HepG2 (cell line): ENCODE measurements at regions not wholly inside any gene's neighbourhood (a gene's known extent, or its start where the extent isn't known, plus 50 kb on each side); places are given as distances from the start of the nearest gene placed in this dataset.

Source experiments
- ATAC-seq: fragments of 200-7000 bp; cut with Tn5 transposase; 3 replicates; pipeline ENCODE4 v1.9.1; 2020; ENCODE audit warnings: mild to moderate bottlenecking, moderate library complexity
- BruUV-seq: library from RNA; stranded (reverse); fragments of 400-500 nt; replicated peaks from 2 replicates; lab custom pipeline; 2021; lab: Mats Ljungman, UMichigan
- CTCF ChIA-PET: fragments of 300-600 bp; formaldehyde crosslinking; extraction: SDS; loops from one replicate; lab custom pipeline; 2021; ENCODE audit warnings: low total read pairs, inconsistent platforms, low intra/inter-chr PET ratio; lab: Yijun Ruan, JAX
- POLR2A ChIA-PET: fragments of 350-600 bp; sonication (Branson Sonifier 250); formaldehyde crosslinking; loops from one replicate; lab custom pipeline; 2020; ENCODE audit warnings: antibody characterized with exemption, inconsistent platforms; lab: Yijun Ruan, JAX
- DNase-seq: peaks from one replicate; pipeline ENCODE4 v3.0.0-alpha.2; 2015; ENCODE audit warnings: low spot score
- FAIRE-seq: peaks from 3 replicates; lab custom pipeline; 2011; peaks lifted over from hg19 to GRCh38; lab: Jason Lieb, UNC
- H2AFZ ChIP-seq: one replicate; pipeline ENCODE4 v1.6.1; 2011; ENCODE audit warnings: low read length, inconsistent platforms
- H3K27ac ChIP-seq: fragments of 300-600 bp; 3 replicates; pipeline ENCODE4 v1.8.0; 2011; ENCODE audit warnings: mixed run types, mild to moderate bottlenecking, mixed read lengths, low read length, inconsistent platforms; ENCODE audit not compliant: insufficient read depth; ENCODE audit errors: extremely low read length
- H3K27me3 ChIP-seq, 2 experiments: fragments of 200-600 bp in 1 of 2; 2 replicates in 1 of 2; 3 replicates in 1 of 2; pipeline versions ENCODE4 v1.6.0 to v1.8.0; 2011; ENCODE audit warnings: low read length in 2 of 2, mild to moderate bottlenecking in 2 of 2, moderate library complexity in 2 of 2, inconsistent platforms in 1 of 2; ENCODE audit not compliant: insufficient read depth in 2 of 2, control insufficient read depth in 1 of 2
- H3K36me3 ChIP-seq, 2 experiments: fragments of 200-600 bp in 1 of 2; replicated peaks in 1 of 2; 2 replicates in 1 of 2; 3 replicates in 1 of 2; pipeline versions ENCODE4 v1.5.1 to v1.8.0; 2011; ENCODE audit warnings: low read length in 2 of 2, inconsistent platforms in 1 of 2; ENCODE audit not compliant: insufficient read depth in 2 of 2, control insufficient read depth in 1 of 2
- H3K4me1 ChIP-seq: 2 replicates; pipeline ENCODE4 v1.5.1; 2012; ENCODE audit warnings: low read length, inconsistent platforms; ENCODE audit not compliant: insufficient read depth
- H3K4me2 ChIP-seq: 2 replicates; pipeline ENCODE4 v1.6.0; 2011; ENCODE audit warnings: low read depth, low read length, inconsistent platforms
- H3K4me3 ChIP-seq, 3 experiments: fragments of 200-600 bp in 1 of 3; sonication (generic), shearing (Covaris generic) in 1 of 3; replicated peaks in 1 of 3; 2 replicates each; pipeline ENCODE4 v1.5.1; 2011 to 2016; ENCODE audit warnings: low read length in 3 of 3, inconsistent platforms in 2 of 3, low read depth in 2 of 3, mild to moderate bottlenecking in 2 of 3, control low read depth in 1 of 3, mixed read lengths in 1 of 3; ENCODE audit not compliant: insufficient read depth in 1 of 3
- H3K79me2 ChIP-seq: one replicate; pipeline ENCODE4 v1.6.1; 2011; ENCODE audit warnings: low read length, inconsistent platforms; ENCODE audit not compliant: insufficient read depth
- H3K9ac ChIP-seq: 2 replicates; pipeline ENCODE4 v1.6.0; 2011; ENCODE audit warnings: mild to moderate bottlenecking, low read depth, low read length, inconsistent platforms; ENCODE audit not compliant: insufficient read depth
- H3K9me3 ChIP-seq: 2 replicates; pipeline ENCODE4 v1.5.1; 2012; ENCODE audit warnings: mild to moderate bottlenecking, low read length
- H4K20me1 ChIP-seq: 2 replicates; pipeline ENCODE4 v1.6.0; 2011; ENCODE audit warnings: inconsistent platforms, mild to moderate bottlenecking, low read length, moderate library complexity; ENCODE audit not compliant: insufficient read depth
- CTCF ChIP-seq: sonication (generic); formaldehyde crosslinking; IDR thresholded peaks from 2 replicates; pipeline ENCODE4 v1.5.0; 2020; ENCODE audit warnings: mild to moderate bottlenecking, missing genetic modification reagents, moderate library complexity
- DNMT1 ChIP-seq: sonication (generic); formaldehyde crosslinking; IDR thresholded peaks from 2 replicates; pipeline ENCODE4 v1.5.1; 2020; ENCODE audit warnings: mild to moderate bottlenecking, missing genetic modification reagents
- ELF4 ChIP-seq: sonication (generic); formaldehyde crosslinking; IDR thresholded peaks from 2 replicates; pipeline ENCODE4 v1.5.0; 2020; ENCODE audit warnings: missing genetic modification reagents, mild to moderate bottlenecking, moderate library complexity, borderline replicate concordance
- GABPA ChIP-seq, 2 experiments: IDR thresholded peaks; 2 replicates each; pipeline ENCODE4 v1.6.1; 2011 to 2016; ENCODE audit warnings: low read depth in 2 of 2, low read length in 1 of 2, missing biosample characterization in 1 of 2, missing genetic modification characterization in 1 of 2
- JUND ChIP-seq: sonication (generic); formaldehyde crosslinking; IDR thresholded peaks from 2 replicates; pipeline ENCODE4 v1.8.0; 2022; ENCODE audit warnings: mild to moderate bottlenecking, missing genetic modification reagents
- KDM4B ChIP-seq: sonication (generic); formaldehyde crosslinking; IDR thresholded peaks from 2 replicates; pipeline ENCODE4 v1.4.0; 2020; ENCODE audit warnings: missing genetic modification reagents
- SIN3A ChIP-seq: IDR thresholded peaks from 2 replicates; pipeline ENCODE4 v1.6.1; 2011; ENCODE audit warnings: low read depth, mild to moderate bottlenecking, control low read depth, low read length, borderline replicate concordance
- SMC3 ChIP-seq: IDR thresholded peaks from 2 replicates; pipeline ENCODE4 v1.6.1; 2011; ENCODE audit warnings: low read length, improper control_type of control experiment
- SOX13 ChIP-seq, 3 experiments: fragments of 450-650 bp in 1 of 3; sonication (generic) in 1 of 3; formaldehyde crosslinking in 1 of 3; IDR thresholded peaks in 2 of 3; conservative IDR thresholded peaks in 1 of 3; 2 replicates each; pipeline versions ENCODE4 v1.5.0 to v1.6.1; 2016 to 2020; ENCODE audit warnings: antibody characterized with exemption in 1 of 3, mild to moderate bottlenecking in 1 of 3, missing compliant biosample characterization in 1 of 3, missing genetic modification reagents in 1 of 3, moderate library complexity in 1 of 3
- ZMYM2 ChIP-seq: sonication (generic); formaldehyde crosslinking; IDR thresholded peaks from 2 replicates; pipeline ENCODE4 v1.8.0; 2022; ENCODE audit warnings: mild to moderate bottlenecking, missing genetic modification reagents
- ZNF260 ChIP-seq: sonication (generic); formaldehyde crosslinking; IDR thresholded peaks from 2 replicates; pipeline ENCODE4 v1.4.0; 2020; ENCODE audit warnings: missing genetic modification reagents, low read depth, mild to moderate bottlenecking, borderline replicate concordance
- ZNF629 ChIP-seq: sonication (generic); formaldehyde crosslinking; conservative IDR thresholded peaks from 2 replicates; pipeline ENCODE4 v1.5.0; 2020; ENCODE audit warnings: missing genetic modification reagents
- ZNF782 ChIP-seq: sonication (generic); formaldehyde crosslinking; IDR thresholded peaks from 2 replicates; pipeline ENCODE4 v1.4.0; 2020; ENCODE audit warnings: missing genetic modification reagents, mild to moderate bottlenecking, borderline replicate concordance
- ZNF788 ChIP-seq: sonication (generic); formaldehyde crosslinking; IDR thresholded peaks from 2 replicates; pipeline ENCODE4 v1.5.0; 2020; ENCODE audit warnings: mild to moderate bottlenecking, missing genetic modification reagents, borderline replicate concordance
- WGBS: methylation state at CpG from one replicate; pipeline ENCODE4 v1.1.6; 2017; ENCODE audit warnings: low lambda C conversion rate; 5-methylcytosine and 5-hydroxymethylcytosine counted together
- in situ Hi-C: cut with HindIII; loops from 2 replicates; pipeline ENCODE4 v1.10.0; 2017; ENCODE audit warnings: low pct_unique_long_range_greater_than_20kb; ENCODE audit not compliant: extremely low pct_ligation_motif_present
- intact Hi-C: fragments of 100-400 bp; cut with micrococcal nuclease; formaldehyde crosslinking; loops from one replicate; pipeline ENCODE4 v1.10.0; 2022; ENCODE audit not compliant: unreplicated experiment
- TF ChIP-seq, protein P1 (sequence below): sonication (generic); formaldehyde crosslinking; IDR thresholded peaks from 2 replicates; pipeline ENCODE4 v1.4.0; 2020; ENCODE audit warnings: missing genetic modification reagents
- TF ChIP-seq, protein P2 (sequence below): sonication (generic); formaldehyde crosslinking; IDR thresholded peaks from 2 replicates; pipeline ENCODE4 v1.4.0; 2020; ENCODE audit warnings: missing genetic modification reagents

- no peak overlapping the region for H3K4me3 ChIP-seq
- FAIRE-seq, result no peak
- in situ Hi-C loops, result no loop called here
- ATAC-seq, result no peak
- no peak overlapping the region for H2AFZ ChIP-seq
- DNase-seq, result no peak
- CTCF ChIA-PET, result no interaction called here
- 27% methylated on average over 1 of the region's 1 CpG for WGBS
- no peak for TF ChIP-seq SIN3A
- TF ChIP-seq, protein P1, sequence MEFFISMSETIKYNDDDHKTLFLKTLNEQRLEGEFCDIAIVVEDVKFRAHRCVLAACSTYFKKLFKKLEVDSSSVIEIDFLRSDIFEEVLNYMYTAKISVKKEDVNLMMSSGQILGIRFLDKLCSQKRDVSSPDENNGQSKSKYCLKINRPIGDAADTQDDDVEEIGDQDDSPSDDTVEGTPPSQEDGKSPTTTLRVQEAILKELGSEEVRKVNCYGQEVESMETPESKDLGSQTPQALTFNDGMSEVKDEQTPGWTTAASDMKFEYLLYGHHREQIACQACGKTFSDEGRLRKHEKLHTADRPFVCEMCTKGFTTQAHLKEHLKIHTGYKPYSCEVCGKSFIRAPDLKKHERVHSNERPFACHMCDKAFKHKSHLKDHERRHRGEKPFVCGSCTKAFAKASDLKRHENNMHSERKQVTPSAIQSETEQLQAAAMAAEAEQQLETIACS (CRISPR knock-in tag), result no peak
- no peak for TF ChIP-seq JUND (CRISPR knock-in tag)
- TF ChIP-seq, protein P2, sequence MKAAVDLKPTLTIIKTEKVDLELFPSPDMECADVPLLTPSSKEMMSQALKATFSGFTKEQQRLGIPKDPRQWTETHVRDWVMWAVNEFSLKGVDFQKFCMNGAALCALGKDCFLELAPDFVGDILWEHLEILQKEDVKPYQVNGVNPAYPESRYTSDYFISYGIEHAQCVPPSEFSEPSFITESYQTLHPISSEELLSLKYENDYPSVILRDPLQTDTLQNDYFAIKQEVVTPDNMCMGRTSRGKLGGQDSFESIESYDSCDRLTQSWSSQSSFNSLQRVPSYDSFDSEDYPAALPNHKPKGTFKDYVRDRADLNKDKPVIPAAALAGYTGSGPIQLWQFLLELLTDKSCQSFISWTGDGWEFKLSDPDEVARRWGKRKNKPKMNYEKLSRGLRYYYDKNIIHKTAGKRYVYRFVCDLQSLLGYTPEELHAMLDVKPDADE (CRISPR knock-in tag), result no peak
- TF ChIP-seq SMC3, result no peak
- TF ChIP-seq ELF4, result no peak
- TF ChIP-seq, all 625 proteins: peak for 0
- H3K27ac ChIP-seq, result no peak overlapping the region
- intact Hi-C loops, result no loop called here
- H3K4me1 ChIP-seq, result no peaks in the 10 kb centered on the region
- POLR2A ChIA-PET, result no interaction called here
- H3K4me2 ChIP-seq, result no peak overlapping the region
- H3K27me3 ChIP-seq, result no peaks in the 10 kb centered on the region
- no peaks in the 10 kb centered on the region for H4K20me1 ChIP-seq
- H3K79me2 ChIP-seq, result no peaks in the 10 kb centered on the region
- H3K9ac ChIP-seq, result no peak overlapping the region
- peaks cover 16% of the 10 kb centered on the region for H3K9me3 ChIP-seq
- no TSS peak for BruUV-seq
- no peaks in the 10 kb centered on the region for H3K36me3 ChIP-seq
These were observed 416.1 kb downstream of the SAMD5 start for GRCh38 chr6:147924598-147924997.

- intact Hi-C loops, result no loop called here
- POLR2A ChIA-PET, result no interaction called here
- FAIRE-seq, result no peak
- TF ChIP-seq KDM4B (CRISPR knock-in tag) (no peak), ZNF629 (CRISPR knock-in tag) (no peak), SOX13 (IDR thresholded peaks at IDR 0.05) (no peak), SOX13 (CRISPR knock-in tag; conservative IDR thresholded peaks at IDR 0.05 in 1 of 2, IDR thresholded peaks at IDR 0.05 in 1 of 2) (no peak), ZNF260 (no peak), DNMT1 (CRISPR knock-in tag) (no peak), CTCF (no peak), ZNF788 (no peak), GABPA (IDR thresholded peaks at IDR 0.05; ENCODE audit: low read depth, low read length) (no peak), GABPA (CRISPR knock-in tag; IDR thresholded peaks at IDR 0.05; ENCODE audit: low read depth) (no peak), ZMYM2 (no peak), ZNF782 (no peak)
These were observed 416.8 kb upstream of the SASH1 start for GRCh38 chr6:147925826-147926225.

More at GRCh38 chr6:147925826-147926225, 416.8 kb upstream of the SASH1 start:
- whole genome bisulfite sequencing, result 44% methylated on average over 1 of the region's 1 CpG
- Histone ChIP-seq H3K4me3 (no peak overlapping the region), H3K27ac (no peak overlapping the region), H3K4me2 (no peak overlapping the region), H3K27me3 (no peaks in the 10 kb centered on the region), H3K36me3 (no peaks in the 10 kb centered on the region), H3K9me3 (peaks cover 16% of the 10 kb centered on the region), H4K20me1 (no peaks in the 10 kb centered on the region), H3K4me1 (no peaks in the 10 kb centered on the region), H2AFZ (no peak overlapping the region), H3K9ac (no peak overlapping the region), H3K79me2 (no peaks in the 10 kb centered on the region)
- CTCF ChIA-PET, result no interaction called here
- BruUV-seq, result no TSS peak
- ATAC-seq (no peak), DNase-seq (no peak)
- in situ Hi-C loops, result no loop called here
